ENCODE measurements at regions not wholly inside any gene's neighbourhood (a gene's known extent, or its start where the extent isn't known, plus 50 kb on each side); places are given as distances from the start of the nearest gene placed in this dataset.
A peak's percentile ranks its signal among the peaks of the same experiment; 100 is the strongest.
"Not testable (repeated sequence)": the region's sequence is repeated elsewhere in the genome, so short reads cannot be mapped to it uniquely, and the experiment has no call there.

DNA sequence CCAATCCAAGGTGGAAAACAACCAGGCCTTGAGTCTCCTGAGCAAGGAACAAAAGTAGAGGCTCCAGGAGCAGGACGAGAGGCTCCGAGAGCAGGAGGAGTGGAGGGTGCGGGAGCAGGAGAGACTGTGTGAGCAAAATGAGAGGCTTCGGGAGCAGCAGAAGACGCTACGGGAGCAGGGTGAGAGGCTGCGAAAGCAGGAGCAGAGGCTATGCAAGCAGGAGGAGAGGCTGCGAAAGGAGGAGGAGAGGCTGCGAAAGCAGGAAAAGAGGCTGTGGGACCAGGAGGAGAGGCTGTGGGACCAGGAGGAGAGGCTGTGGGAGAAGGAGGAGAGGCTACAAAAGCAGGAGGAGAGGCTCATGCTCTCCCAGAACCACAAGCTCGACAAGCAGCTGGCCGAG lies 60.3 kb upstream of the UBE2Q2 start:
- CTCF ChIA-PET: interaction anchor here (0.6 kb wide), 1 partner anchor 12 kb away, joined by 3 read pairs; no protein-coding TSS in a partner anchor

DNA sequence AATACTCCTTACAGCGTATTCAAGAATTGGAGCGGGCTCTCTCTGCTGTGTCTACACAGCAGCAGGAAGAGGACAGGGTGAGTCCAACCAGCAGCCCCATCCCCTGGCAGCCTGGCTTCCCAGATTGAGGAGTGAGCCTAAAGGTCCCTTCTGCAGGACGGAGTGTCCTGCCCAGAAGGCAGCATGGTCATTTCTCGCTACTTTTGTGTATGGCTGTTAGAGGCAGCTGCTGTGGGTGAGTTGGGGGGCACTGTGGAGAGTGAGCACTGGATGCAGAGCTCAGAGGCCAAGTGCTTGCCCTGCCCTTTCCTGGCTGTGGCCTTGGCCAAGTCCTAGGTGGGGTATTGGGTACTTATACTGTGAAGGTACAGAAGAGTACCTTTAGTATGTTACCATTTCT lies 62.3 kb upstream of the UBE2Q2 start:
- H3K27me3 ChIP-seq (ENCODE audit: control insufficient read depth, insufficient read depth, low read length): peaks cover 46% of the 10 kb centered on the region
- DNase-seq (ENCODE audit: low read depth, low spot score); H3K4me3 ChIP-seq (ENCODE audit: low read depth, low read length); H3K27ac ChIP-seq (ENCODE audit: low read depth, low read length); H3K9me3 ChIP-seq (ENCODE audit: control insufficient read depth, insufficient read depth, low read length); CTCF ChIA-PET; POLR2A ChIA-PET: not testable (repeated sequence)

More for the DNA sequence above, 60.3 kb upstream of the UBE2Q2 start:
- POLR2A ChIA-PET: no interaction called here
- peaks cover 58% of the 10 kb centered on the region for H3K27me3 ChIP-seq (ENCODE audit: control insufficient read depth, insufficient read depth, low read length)
- H3K27ac ChIP-seq (ENCODE audit: low read depth, low read length): no peak overlapping the region
- no peak for TF ChIP-seq CTCF (IDR thresholded peaks at IDR 0.05; ENCODE audit: low read depth, low read length)
- no peak overlapping the region for H3K4me3 ChIP-seq (ENCODE audit: low read depth, low read length)
- no peaks in the 10 kb centered on the region; the same call in 1 of the 2 replicates for H3K9me3 ChIP-seq (ENCODE audit: control insufficient read depth, insufficient read depth, low read length)
- DNase-seq (ENCODE audit: low read depth, low spot score): no peak

DNA sequence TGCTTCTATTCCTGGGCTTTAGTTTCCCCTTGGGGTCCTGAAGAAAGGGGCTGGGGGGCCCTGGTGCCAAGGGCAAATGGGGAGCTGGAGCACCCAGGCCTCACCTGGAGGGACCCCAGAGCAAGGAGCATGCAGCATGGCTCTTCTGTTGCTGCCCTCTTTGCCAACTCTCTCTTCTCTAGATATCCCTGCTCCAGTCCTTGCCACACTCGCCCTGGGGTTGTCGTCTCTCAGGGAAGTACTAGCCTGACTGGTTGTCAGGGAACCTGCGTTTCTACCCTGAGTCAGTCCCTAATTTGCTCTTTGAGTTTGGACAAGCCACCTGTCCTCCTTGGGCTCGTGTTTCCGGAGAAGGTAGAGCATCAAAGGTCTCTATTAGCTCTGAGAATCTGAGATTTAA lies 63.7 kb upstream of the UBE2Q2 start:
- Histone ChIP-seq H3K9me3 (ENCODE audit: control insufficient read depth, insufficient read depth, low read length) (no peaks in the 10 kb centered on the region; the same call in 1 of the 2 replicates), H3K4me3 (ENCODE audit: low read depth, low read length) (no peak overlapping the region), H3K27me3 (ENCODE audit: control insufficient read depth, insufficient read depth, low read length) (peaks cover 37% of the 10 kb centered on the region), H3K27ac (ENCODE audit: low read depth, low read length) (no peak overlapping the region)
- no peak for DNase-seq (ENCODE audit: low read depth, low spot score)
- TF ChIP-seq CTCF (IDR thresholded peaks at IDR 0.05; ENCODE audit: low read depth, low read length): no peak
- CTCF ChIA-PET: no interaction called here
- POLR2A ChIA-PET: no interaction called here

- POLR2A ChIA-PET: not testable (repeated sequence)
- peak; percentile 3 for DNase-seq (ENCODE audit: low read depth, low spot score)
Measured at GRCh38 chr15:75776871-75777610, 64.4 kb upstream of the CSPG4 start.

GRCh38 chr15:75776065-75776423 lies 63.4 kb upstream of the CSPG4 start:
- POLR2A ChIA-PET: no interaction called here
- no peak overlapping the region for H3K27ac ChIP-seq (ENCODE audit: low read depth, low read length)

More at GRCh38 chr15:75776871-75777610, 64.4 kb upstream of the CSPG4 start:
- not testable (repeated sequence) for H3K4me3 ChIP-seq (ENCODE audit: low read depth, low read length); H3K9me3 ChIP-seq (ENCODE audit: control insufficient read depth, insufficient read depth, low read length); H3K27ac ChIP-seq (ENCODE audit: low read depth, low read length)
- CTCF ChIA-PET: interaction anchor here (0.6 to 0.9 kb wide), 3 partner anchors 25 to 41 kb away, joined by 3 to 6 read pairs (median 4); no protein-coding TSS in a partner anchor
- peaks cover 22% of the 10 kb centered on the region for H3K27me3 ChIP-seq (ENCODE audit: control insufficient read depth, insufficient read depth, low read length)

More at GRCh38 chr15:75776065-75776423, 63.4 kb upstream of the CSPG4 start:
- Histone ChIP-seq H3K4me3 (ENCODE audit: low read depth, low read length) (no peak overlapping the region), H3K27me3 (ENCODE audit: control insufficient read depth, insufficient read depth, low read length) (peaks cover 21% of the 10 kb centered on the region), H3K9me3 (ENCODE audit: control insufficient read depth, insufficient read depth, low read length) (no peaks in the 10 kb centered on the region)
- no peak for TF ChIP-seq CTCF (IDR thresholded peaks at IDR 0.05; ENCODE audit: low read depth, low read length)
- no peak for DNase-seq (ENCODE audit: low read depth, low spot score)
- CTCF ChIA-PET: interaction anchor here (0.9 kb wide), 1 partner anchor 26 kb away, joined by 3 read pairs; no protein-coding TSS in a partner anchor
